RPMI7951 (cell line): ENCODE measurements at regions not wholly inside any gene's neighbourhood (a gene's known extent, or its start where the extent isn't known, plus 50 kb on each side); places are given as distances from the start of the nearest gene placed in this dataset.
"Not testable (repeated sequence)": the region's sequence is repeated elsewhere in the genome, so short reads cannot be mapped to it uniquely, and the experiment has no call there.

Experiments used
- DNase-seq: peaks from one replicate; pipeline ENCODE4 v3.0.0-alpha.2; 2012; ENCODE audit warnings: low read depth

DNA sequence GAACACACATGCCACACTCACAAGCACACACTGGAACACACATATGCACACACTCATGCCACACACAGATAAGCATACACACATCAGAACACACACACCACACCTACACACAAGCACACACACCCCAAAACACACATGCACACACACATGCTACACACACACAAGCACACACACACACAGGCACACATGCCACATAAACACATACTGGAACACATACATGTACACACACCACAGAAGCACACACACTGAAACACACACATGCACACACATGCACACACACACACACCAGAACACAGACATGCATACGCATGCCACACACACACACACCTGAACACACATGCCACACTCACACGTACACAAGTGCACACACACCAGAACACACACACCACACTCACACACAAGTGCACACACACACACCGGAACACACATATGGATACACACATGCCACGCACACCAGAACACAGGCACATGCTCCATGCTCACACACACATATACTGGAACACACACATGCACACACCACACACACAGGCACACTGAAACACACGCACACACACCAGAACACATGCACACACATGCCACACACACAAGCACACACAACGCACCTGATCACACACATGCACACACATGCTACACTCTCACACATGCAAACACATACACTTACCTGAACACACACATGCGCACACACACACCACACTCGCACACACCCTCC lies 78.0 kb upstream of the IRX4 start:
- DNase-seq, result no peak

DNA sequence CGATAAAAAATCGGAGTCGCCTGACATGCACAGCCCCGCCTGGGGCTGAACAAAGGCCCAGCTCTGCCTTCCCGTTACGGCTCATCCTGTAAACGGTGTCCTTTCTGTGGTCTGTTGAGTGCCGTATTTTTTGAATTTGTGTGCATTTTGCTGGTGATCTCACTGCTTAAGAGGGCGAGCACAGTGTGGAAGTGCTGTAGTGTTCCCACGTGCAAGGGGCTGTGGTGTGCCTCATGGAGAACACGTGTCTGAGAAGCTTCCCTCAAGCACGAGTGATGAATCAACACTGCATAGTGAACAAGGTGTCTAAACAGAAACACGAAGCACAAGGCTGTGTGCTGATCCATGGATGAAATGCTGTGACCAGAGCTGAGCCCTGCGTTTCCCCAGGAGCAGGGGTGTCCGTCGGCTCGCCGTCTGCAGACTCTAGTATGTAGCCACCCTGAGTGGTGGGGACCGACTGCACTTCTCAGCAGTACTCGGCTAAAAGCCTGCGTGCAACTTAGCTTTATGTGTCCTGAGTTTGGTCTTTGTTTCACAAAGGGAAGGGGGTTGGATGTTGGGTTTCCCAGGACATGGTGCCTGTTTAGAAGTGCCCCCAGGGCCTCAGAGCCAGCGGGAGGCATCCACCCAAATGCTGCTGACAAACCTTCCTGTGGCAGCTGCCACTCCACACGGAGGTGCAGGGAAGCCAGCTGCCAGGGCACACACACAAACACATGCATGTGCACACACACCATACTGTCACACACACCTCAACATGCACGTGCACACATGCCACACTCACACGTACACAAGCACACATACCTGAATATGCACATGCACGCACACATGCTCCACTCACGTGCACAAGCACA lies 77.2 kb upstream of the IRX4 start:
- no peak for DNase-seq

DNA sequence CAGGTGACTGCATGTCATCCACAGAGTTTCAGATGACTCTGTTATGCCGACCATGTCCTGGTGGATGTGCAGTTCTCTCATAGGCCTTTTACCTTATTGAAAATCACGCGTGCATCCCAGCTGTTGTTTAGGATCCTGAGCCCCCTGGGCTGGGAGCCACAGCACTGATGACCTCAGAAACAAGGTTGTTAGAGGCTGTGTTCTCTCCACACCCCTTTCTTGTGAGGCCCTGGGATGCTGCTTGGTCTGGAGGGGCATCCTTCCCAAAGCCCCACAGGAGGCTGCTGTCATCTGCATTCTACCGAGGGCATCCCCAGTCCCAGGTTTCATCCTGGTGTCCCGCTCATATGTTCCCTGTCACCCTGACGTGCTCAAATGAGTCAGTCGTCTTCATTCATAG lies 76.5 kb upstream of the IRX4 start:
- no peak for DNase-seq

- DNase-seq, result no peak
Observed at GRCh38 chr5:1958211-1959010, 75.7 kb upstream of the IRX4 start.

- no peak for DNase-seq
Observed at GRCh38 chr5:1955586-1955985, 72.9 kb upstream of the IRX4 start.

- DNase-seq, result not testable (repeated sequence)
Observed at GRCh38 chr5:1953710-1954109, 71.0 kb upstream of the IRX4 start.

GRCh38 chr5:1952444-1953099 lies 69.8 kb upstream of the IRX4 start:
- no peak for DNase-seq

DNA sequence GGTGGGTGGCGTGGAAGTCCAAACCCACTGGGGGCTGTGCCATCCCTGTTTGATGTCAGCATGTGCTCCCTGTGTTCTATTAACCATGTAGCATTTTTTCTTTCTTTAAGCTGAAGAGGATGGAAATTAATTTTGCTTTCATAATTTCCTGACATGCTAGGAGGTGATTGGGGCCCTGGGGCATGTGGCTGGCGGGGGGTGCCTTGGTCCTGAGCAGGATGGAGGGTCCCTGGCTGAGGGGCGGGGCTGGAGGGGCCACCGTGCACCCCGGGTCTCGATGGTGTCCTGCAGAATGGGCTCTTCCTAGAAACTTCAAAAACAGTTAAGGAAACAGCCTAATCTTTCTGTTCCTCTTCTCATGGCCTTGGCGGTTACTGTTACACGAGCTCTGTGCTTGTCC lies 69.3 kb upstream of the IRX4 start:
- DNase-seq, result no peak

GRCh38 chr5:1951165-1951816 lies 68.6 kb upstream of the IRX4 start:
- DNase-seq, result no peak

DNA sequence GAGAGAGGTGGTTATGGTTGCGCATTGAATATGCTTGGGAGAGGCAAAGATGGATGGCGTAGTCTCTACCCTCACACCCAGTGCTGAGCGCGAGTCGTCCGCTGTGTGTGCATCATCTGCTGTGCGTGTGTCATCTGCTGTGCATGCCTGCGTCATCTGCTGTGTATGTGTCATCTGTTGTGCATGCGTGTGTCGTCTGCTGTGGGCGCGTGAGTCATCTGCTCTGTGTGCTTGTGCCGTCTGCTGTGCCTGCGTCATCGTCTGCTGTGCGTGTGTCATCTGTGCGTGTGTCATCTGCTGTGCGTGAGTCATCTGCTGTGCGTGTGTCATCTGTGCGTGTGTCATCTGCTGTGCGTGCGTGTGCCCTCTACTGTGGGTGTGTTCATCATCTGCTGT lies 68.0 kb upstream of the IRX4 start:
- no peak for DNase-seq

GRCh38 chr5:1950096-1950707 lies 67.5 kb upstream of the IRX4 start:
- no peak for DNase-seq

- DNase-seq, result no peak
Observed at GRCh38 chr5:1949253-1949652, 66.5 kb upstream of the IRX4 start.

- DNase-seq, result no peak
Observed at GRCh38 chr5:1948663-1949191, 66.0 kb upstream of the IRX4 start.

GRCh38 chr5:1948111-1948510 lies 65.4 kb upstream of the IRX4 start:
- no peak for DNase-seq

- no peak for DNase-seq
Observed at GRCh38 chr5:1946776-1947175, 64.1 kb upstream of the IRX4 start.

- DNase-seq, result no peak
Observed at GRCh38 chr5:1946122-1946677, 63.5 kb upstream of the IRX4 start.

GRCh38 chr5:1945606-1946005 lies 62.9 kb upstream of the IRX4 start:
- DNase-seq, result no peak

DNA sequence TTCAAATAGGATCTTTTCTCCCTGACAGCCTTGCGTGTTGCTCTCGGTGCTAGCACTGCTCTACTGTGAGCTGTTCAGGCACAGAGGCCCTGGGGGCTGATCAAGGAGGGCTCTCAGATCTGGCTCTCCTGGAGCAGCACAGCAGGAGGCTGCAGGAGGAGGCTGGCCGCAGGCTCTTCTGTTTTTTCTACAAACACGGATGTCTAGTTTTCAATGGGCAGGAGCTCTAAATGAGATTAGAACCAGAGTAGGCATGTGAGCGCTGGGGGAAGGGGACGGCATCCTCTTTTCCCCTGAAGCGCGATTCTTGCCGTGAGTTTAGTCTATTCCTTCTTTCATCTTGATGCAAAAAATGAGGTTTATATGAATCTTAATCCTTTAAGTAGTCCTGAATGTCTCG lies 61.7 kb upstream of the IRX4 start:
- DNase-seq, result no peak

GRCh38 chr5:1943481-1943880 lies 60.8 kb upstream of the IRX4 start:
- DNase-seq, result no peak

DNA sequence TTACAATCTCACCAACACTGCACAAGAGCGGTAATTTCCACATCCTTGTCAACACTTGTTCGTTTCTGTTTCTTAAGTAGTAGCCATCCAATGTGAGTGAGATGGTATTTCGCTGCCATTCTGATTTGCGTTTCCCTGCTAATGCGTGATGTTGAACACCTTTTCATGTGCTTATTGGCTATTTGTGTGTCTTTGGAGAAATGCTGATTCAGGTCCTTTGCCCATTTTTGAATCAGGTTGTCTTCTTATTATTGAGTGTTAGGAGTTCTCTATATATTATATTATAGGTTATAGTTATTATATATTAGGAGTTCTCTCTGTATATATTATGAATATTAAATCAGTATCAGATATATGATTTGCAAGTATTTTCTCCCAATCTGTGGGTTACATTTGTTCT lies 59.9 kb upstream of the IRX4 start:
- no peak for DNase-seq
